ENCODE measurements at regions not wholly inside any gene's neighbourhood (a gene's known extent, or its start where the extent isn't known, plus 50 kb on each side); places are given as distances from the start of the nearest gene placed in this dataset.

DNA sequence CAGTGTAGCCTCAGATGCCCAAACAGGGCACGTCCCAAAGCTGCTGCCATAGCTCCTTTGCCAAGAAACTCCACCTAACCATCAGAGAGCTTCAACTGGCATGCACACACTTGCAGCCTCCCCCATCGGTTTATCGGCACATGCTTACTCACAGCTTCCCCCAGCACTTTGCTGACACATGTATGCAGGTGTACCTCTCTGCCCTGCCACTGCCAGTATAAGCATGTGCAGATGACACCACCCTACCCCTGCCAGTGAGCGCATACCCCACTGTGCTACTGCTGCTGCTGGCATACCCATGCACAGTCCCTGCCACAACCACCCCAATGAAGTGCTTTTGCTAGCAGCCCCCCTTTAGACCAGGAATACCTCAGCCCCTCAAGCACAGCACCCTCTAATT, 1231.0 kb downstream of the DSC3 start:
- TF ChIP-seq, protein P1, sequence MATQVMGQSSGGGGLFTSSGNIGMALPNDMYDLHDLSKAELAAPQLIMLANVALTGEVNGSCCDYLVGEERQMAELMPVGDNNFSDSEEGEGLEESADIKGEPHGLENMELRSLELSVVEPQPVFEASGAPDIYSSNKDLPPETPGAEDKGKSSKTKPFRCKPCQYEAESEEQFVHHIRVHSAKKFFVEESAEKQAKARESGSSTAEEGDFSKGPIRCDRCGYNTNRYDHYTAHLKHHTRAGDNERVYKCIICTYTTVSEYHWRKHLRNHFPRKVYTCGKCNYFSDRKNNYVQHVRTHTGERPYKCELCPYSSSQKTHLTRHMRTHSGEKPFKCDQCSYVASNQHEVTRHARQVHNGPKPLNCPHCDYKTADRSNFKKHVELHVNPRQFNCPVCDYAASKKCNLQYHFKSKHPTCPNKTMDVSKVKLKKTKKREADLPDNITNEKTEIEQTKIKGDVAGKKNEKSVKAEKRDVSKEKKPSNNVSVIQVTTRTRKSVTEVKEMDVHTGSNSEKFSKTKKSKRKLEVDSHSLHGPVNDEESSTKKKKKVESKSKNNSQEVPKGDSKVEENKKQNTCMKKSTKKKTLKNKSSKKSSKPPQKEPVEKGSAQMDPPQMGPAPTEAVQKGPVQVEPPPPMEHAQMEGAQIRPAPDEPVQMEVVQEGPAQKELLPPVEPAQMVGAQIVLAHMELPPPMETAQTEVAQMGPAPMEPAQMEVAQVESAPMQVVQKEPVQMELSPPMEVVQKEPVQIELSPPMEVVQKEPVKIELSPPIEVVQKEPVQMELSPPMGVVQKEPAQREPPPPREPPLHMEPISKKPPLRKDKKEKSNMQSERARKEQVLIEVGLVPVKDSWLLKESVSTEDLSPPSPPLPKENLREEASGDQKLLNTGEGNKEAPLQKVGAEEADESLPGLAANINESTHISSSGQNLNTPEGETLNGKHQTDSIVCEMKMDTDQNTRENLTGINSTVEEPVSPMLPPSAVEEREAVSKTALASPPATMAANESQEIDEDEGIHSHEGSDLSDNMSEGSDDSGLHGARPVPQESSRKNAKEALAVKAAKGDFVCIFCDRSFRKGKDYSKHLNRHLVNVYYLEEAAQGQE (IDR thresholded peaks at IDR 0.05; ENCODE audit: insufficient read depth in 1 of 2, low read depth in 2 of 2, low read length in 1 of 2) = no peak
- TF ChIP-seq POLR2AphosphoS5 (IDR thresholded peaks at IDR 0.05; ENCODE audit: low read depth, low read length) (no peak), TCF7L2 (IDR thresholded peaks at IDR 0.05; ENCODE audit: low read depth, low read length) (no peak), SIN3A (IDR thresholded peaks at IDR 0.05; ENCODE audit: borderline replicate concordance, insufficient read depth, low read depth, low read length) (no peak)
- TF ChIP-seq, protein P2, sequence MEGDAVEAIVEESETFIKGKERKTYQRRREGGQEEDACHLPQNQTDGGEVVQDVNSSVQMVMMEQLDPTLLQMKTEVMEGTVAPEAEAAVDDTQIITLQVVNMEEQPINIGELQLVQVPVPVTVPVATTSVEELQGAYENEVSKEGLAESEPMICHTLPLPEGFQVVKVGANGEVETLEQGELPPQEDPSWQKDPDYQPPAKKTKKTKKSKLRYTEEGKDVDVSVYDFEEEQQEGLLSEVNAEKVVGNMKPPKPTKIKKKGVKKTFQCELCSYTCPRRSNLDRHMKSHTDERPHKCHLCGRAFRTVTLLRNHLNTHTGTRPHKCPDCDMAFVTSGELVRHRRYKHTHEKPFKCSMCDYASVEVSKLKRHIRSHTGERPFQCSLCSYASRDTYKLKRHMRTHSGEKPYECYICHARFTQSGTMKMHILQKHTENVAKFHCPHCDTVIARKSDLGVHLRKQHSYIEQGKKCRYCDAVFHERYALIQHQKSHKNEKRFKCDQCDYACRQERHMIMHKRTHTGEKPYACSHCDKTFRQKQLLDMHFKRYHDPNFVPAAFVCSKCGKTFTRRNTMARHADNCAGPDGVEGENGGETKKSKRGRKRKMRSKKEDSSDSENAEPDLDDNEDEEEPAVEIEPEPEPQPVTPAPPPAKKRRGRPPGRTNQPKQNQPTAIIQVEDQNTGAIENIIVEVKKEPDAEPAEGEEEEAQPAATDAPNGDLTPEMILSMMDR (IDR thresholded peaks at IDR 0.05) = no peak
- BruUV-seq (replicated peaks) = no TSS peak
- no peaks in the 10 kb centered on the region for H3K27me3 ChIP-seq (ENCODE audit: control insufficient read depth, insufficient read depth, low read length)
- ChIA-PET POLR2A (no interaction called here), CTCF (no interaction called here)
- no peaks in the 10 kb centered on the region for H3K4me1 ChIP-seq (ENCODE audit: control insufficient read depth, insufficient read depth, low read length)
- ATAC-seq (no peak), DNase-seq (ENCODE audit: low read depth, low spot score) (no peak)
- H3K9me3 ChIP-seq (ENCODE audit: control insufficient read depth, insufficient read depth, low read depth, low read length) = no peaks in the 10 kb centered on the region
- in situ Hi-C loops (cut with HindIII; ENCODE audit: low pct_unique_long_range_greater_than_20kb, low sequenced_read_pairs) = no loop called here
- H3K4me3 ChIP-seq (ENCODE audit: low read depth in 2 of 2, low read length in 2 of 2) = no peak overlapping the region
- intact Hi-C loops (cut with micrococcal nuclease; ENCODE audit: unreplicated experiment) = no loop called here
- H3K36me3 ChIP-seq (ENCODE audit: control insufficient read depth, insufficient read depth, low read length) = no peaks in the 10 kb centered on the region
- no peak overlapping the region for H3K27ac ChIP-seq (ENCODE audit: low read length)

DNA sequence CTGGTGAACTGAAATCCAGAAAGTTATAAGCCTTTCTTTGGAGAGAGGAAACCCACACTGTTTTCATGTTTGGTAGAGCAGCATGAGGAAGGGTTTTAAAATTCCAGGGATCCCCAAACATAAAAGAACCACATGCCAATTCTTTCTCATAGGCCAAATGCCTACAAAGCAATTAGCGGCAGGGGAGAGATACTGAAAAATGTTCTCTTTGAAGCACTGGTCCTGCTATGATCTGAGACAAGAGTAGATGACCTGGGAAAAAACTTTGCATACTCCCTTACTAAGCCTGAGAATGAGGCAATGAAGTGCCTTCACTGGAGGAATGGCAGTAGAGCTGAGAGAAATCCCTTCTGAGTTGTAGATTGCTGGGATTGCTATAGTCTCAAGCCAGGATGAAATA, 1261.7 kb downstream of the DSC3 start:
- POLR2A ChIA-PET = no interaction called here
- H3K36me3 ChIP-seq (ENCODE audit: control insufficient read depth, insufficient read depth, low read length) = no peaks in the 10 kb centered on the region
- CTCF ChIA-PET = no interaction called here
- no peak overlapping the region for H3K27ac ChIP-seq (ENCODE audit: low read length)
- DNase-seq (ENCODE audit: low read depth, low spot score) = no peak
- H3K4me1 ChIP-seq (ENCODE audit: control insufficient read depth, insufficient read depth, low read length) = no peaks in the 10 kb centered on the region
- TF ChIP-seq, protein P2 (IDR thresholded peaks at IDR 0.05) = no peak
- TF ChIP-seq SIN3A (IDR thresholded peaks at IDR 0.05; ENCODE audit: borderline replicate concordance, insufficient read depth, low read depth, low read length) (no peak), POLR2AphosphoS5 (IDR thresholded peaks at IDR 0.05; ENCODE audit: low read depth, low read length) (no peak), TCF7L2 (IDR thresholded peaks at IDR 0.05; ENCODE audit: low read depth, low read length) (no peak)
- TF ChIP-seq, protein P1 (IDR thresholded peaks at IDR 0.05; ENCODE audit: insufficient read depth in 1 of 2, low read depth in 2 of 2, low read length in 1 of 2) = no peak
- no peaks in the 10 kb centered on the region for H3K27me3 ChIP-seq (ENCODE audit: control insufficient read depth, insufficient read depth, low read length)
- H3K4me3 ChIP-seq (ENCODE audit: low read depth in 2 of 2, low read length in 2 of 2) = no peak overlapping the region
- no peak for ATAC-seq
- no TSS peak for BruUV-seq (replicated peaks)
- no peaks in the 10 kb centered on the region for H3K9me3 ChIP-seq (ENCODE audit: control insufficient read depth, insufficient read depth, low read depth, low read length)
- intact Hi-C loops (cut with micrococcal nuclease; ENCODE audit: unreplicated experiment) (no loop called here), in situ Hi-C loops (cut with HindIII; ENCODE audit: low pct_unique_long_range_greater_than_20kb, low sequenced_read_pairs) (no loop called here)

Data from Panc1 (cell line).